ENCODE measurements at regions not wholly inside any gene's neighbourhood (a gene's known extent, or its start where the extent isn't known, plus 50 kb on each side); places are given as distances from the start of the nearest gene placed in this dataset.

DNA sequence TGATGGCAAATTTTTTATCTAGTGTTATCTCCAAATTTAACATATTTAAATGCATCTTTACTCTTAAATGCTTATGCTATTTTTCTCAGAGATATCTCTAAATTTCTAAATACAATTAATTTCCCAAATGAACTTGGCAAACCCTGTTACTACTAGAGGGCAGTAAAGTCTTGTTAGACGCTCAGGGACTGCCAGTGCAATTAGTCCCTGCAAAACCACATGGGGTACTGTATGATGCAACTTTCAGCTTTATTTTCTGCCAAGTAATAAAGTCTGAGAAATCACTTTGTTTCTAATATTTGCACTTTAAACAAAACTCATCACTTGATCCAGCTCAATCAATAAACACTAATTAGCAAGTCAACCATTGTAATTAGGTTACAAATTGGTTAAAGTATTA is 76.0 kb upstream of the ADGRB3 start:
- Histone ChIP-seq H3K4me1 (ENCODE audit: low read length) (no peaks in the 10 kb centered on the region), H3K36me3 (replicated peaks; ENCODE audit: insufficient read depth, low read length) (no peaks in the 10 kb centered on the region), H3K27me3 (replicated peaks; ENCODE audit: insufficient read depth, low read length) (no peaks in the 10 kb centered on the region), H3K27ac (ENCODE audit: low read length) (no peak overlapping the region), H3F3A (ENCODE audit: insufficient read depth, low read length) (no peaks in the 10 kb centered on the region), H3K4me2 (ENCODE audit: low read depth, low read length) (no peak overlapping the region), H3K79me2 (ENCODE audit: low read length) (no peaks in the 10 kb centered on the region), H3K4me3 (ENCODE audit: low read length) (no peak overlapping the region), H4K20me1 (ENCODE audit: insufficient read depth, low read length) (no peaks in the 10 kb centered on the region), H3K9me2 (replicated peaks; ENCODE audit: insufficient read depth, low read length) (no peaks in the 10 kb centered on the region), H3K9ac (ENCODE audit: low read length) (no peak overlapping the region), H3K9me3 (replicated peaks; ENCODE audit: insufficient read depth, low read length) (no peaks in the 10 kb centered on the region), H2AFZ (ENCODE audit: low read length) (no peak overlapping the region)
- no peak for TF ChIP-seq EZH2 (optimal IDR thresholded peaks at IDR 0.05; ENCODE audit: low read depth, low read length)
- TF ChIP-seq EZH2phosphoT487 (IDR thresholded peaks at IDR 0.05; ENCODE audit: low read length) = no peak
- no peak for TF ChIP-seq CTCF (IDR thresholded peaks at IDR 0.05; ENCODE audit: low read length)
- no peak for DNase-seq

- DNase-seq = no peak
- Histone ChIP-seq H3K4me2 (ENCODE audit: low read depth, low read length) (no peak overlapping the region), H3K4me1 (ENCODE audit: low read length) (no peaks in the 10 kb centered on the region), H3K36me3 (replicated peaks; ENCODE audit: insufficient read depth, low read length) (no peaks in the 10 kb centered on the region), H3K9me2 (replicated peaks; ENCODE audit: insufficient read depth, low read length) (no peaks in the 10 kb centered on the region), H3K9ac (ENCODE audit: low read length) (no peak overlapping the region), H3F3A (ENCODE audit: insufficient read depth, low read length) (no peaks in the 10 kb centered on the region), H2AFZ (ENCODE audit: low read length) (no peak overlapping the region), H3K4me3 (ENCODE audit: low read length) (no peak overlapping the region), H4K20me1 (ENCODE audit: insufficient read depth, low read length) (no peaks in the 10 kb centered on the region), H3K79me2 (ENCODE audit: low read length) (no peaks in the 10 kb centered on the region), H3K27ac (ENCODE audit: low read length) (no peak overlapping the region), H3K9me3 (replicated peaks; ENCODE audit: insufficient read depth, low read length) (no peaks in the 10 kb centered on the region), H3K27me3 (replicated peaks; ENCODE audit: insufficient read depth, low read length) (no peaks in the 10 kb centered on the region)
- TF ChIP-seq EZH2 (optimal IDR thresholded peaks at IDR 0.05; ENCODE audit: low read depth, low read length) (no peak), CTCF (IDR thresholded peaks at IDR 0.05; ENCODE audit: low read length) (no peak), EZH2phosphoT487 (IDR thresholded peaks at IDR 0.05; ENCODE audit: low read length) (no peak)
These were observed 88.5 kb upstream of the ADGRB3 start for GRCh38 chr6:68546620-68547019.

DNA sequence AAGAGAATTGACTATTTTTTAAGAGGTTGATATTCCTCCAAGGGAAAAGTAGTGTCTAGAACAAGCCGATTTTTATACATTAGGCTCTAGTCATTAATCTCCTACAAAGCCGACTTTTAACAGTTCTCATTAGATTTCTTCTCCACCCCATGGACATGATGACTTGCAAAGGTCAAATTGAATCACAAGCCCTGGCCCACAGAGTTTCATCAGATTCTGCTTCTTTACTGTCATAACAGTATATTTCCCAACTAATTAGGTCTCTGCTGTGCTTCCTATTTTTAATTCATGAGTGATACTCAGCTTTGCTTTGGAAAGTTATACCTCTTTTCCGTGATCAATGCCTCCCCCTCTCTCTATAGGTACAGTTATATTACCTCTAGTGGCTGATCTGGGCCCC is 90.6 kb upstream of the ADGRB3 start:
- Histone ChIP-seq H3K27me3 (replicated peaks; ENCODE audit: insufficient read depth, low read length) (no peaks in the 10 kb centered on the region), H3K4me3 (ENCODE audit: low read length) (no peak overlapping the region), H4K20me1 (ENCODE audit: insufficient read depth, low read length) (no peaks in the 10 kb centered on the region), H3K4me1 (ENCODE audit: low read length) (no peaks in the 10 kb centered on the region), H3K79me2 (ENCODE audit: low read length) (no peaks in the 10 kb centered on the region), H2AFZ (ENCODE audit: low read length) (no peak overlapping the region), H3F3A (ENCODE audit: insufficient read depth, low read length) (no peaks in the 10 kb centered on the region), H3K27ac (ENCODE audit: low read length) (no peak overlapping the region), H3K36me3 (replicated peaks; ENCODE audit: insufficient read depth, low read length) (no peaks in the 10 kb centered on the region), H3K9ac (ENCODE audit: low read length) (no peak overlapping the region), H3K9me2 (replicated peaks; ENCODE audit: insufficient read depth, low read length) (no peaks in the 10 kb centered on the region), H3K9me3 (replicated peaks; ENCODE audit: insufficient read depth, low read length) (no peaks in the 10 kb centered on the region), H3K4me2 (ENCODE audit: low read depth, low read length) (no peak overlapping the region)
- TF ChIP-seq EZH2 (optimal IDR thresholded peaks at IDR 0.05; ENCODE audit: low read depth, low read length) = no peak
- no peak for TF ChIP-seq CTCF (IDR thresholded peaks at IDR 0.05; ENCODE audit: low read length)
- no peak for TF ChIP-seq EZH2phosphoT487 (IDR thresholded peaks at IDR 0.05; ENCODE audit: low read length)
- DNase-seq = no peak
